22Rv1 (cell line): ENCODE measurements at regions not wholly inside any gene's neighbourhood (a gene's known extent, or its start where the extent isn't known, plus 50 kb on each side); places are given as distances from the start of the nearest gene placed in this dataset.

Source experiments
- ZFX ChIP-seq: fragments of 450-650 bp; IDR thresholded peaks from 2 replicates; pipeline ENCODE4 v1.6.1; 2017; ENCODE audit warnings: antibody characterized with exemption, borderline replicate concordance
- TF ChIP-seq, protein P1 (sequence below): fragments of 450-650 bp; IDR thresholded peaks from 2 replicates; pipeline ENCODE4 v1.5.1; 2017; ENCODE audit warnings: mild to moderate bottlenecking

- TF ChIP-seq, protein P1, sequence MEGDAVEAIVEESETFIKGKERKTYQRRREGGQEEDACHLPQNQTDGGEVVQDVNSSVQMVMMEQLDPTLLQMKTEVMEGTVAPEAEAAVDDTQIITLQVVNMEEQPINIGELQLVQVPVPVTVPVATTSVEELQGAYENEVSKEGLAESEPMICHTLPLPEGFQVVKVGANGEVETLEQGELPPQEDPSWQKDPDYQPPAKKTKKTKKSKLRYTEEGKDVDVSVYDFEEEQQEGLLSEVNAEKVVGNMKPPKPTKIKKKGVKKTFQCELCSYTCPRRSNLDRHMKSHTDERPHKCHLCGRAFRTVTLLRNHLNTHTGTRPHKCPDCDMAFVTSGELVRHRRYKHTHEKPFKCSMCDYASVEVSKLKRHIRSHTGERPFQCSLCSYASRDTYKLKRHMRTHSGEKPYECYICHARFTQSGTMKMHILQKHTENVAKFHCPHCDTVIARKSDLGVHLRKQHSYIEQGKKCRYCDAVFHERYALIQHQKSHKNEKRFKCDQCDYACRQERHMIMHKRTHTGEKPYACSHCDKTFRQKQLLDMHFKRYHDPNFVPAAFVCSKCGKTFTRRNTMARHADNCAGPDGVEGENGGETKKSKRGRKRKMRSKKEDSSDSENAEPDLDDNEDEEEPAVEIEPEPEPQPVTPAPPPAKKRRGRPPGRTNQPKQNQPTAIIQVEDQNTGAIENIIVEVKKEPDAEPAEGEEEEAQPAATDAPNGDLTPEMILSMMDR, result no peak
- TF ChIP-seq ZFX, result no peak
Observed at GRCh38 chr2:88250404-88250803, 80.3 kb downstream of the THNSL2 start.
